Mesodermal cell (in vitro differentiated cells): ENCODE measurements at regions not wholly inside any gene's neighbourhood (a gene's known extent, or its start where the extent isn't known, plus 50 kb on each side); places are given as distances from the start of the nearest gene placed in this dataset.

Experiments
- H3K27ac ChIP-seq: 2 replicates; pipeline ENCODE4 v1.7.0; 2013; ENCODE audit warnings: mild to moderate bottlenecking, low read depth, low read length, moderate library complexity; ENCODE audit not compliant: severe bottlenecking
- H3K36me3 ChIP-seq: 2 replicates; pipeline ENCODE4 v1.7.1; 2013; ENCODE audit warnings: mild to moderate bottlenecking, low read length, moderate library complexity; ENCODE audit not compliant: control insufficient read depth, insufficient read depth
- H3K4me1 ChIP-seq: one replicate; pipeline ENCODE4 v1.7.1; 2013; ENCODE audit warnings: mild to moderate bottlenecking, low read length; ENCODE audit not compliant: insufficient read depth, control insufficient read depth, poor library complexity, severe bottlenecking
- H3K4me3 ChIP-seq: 2 replicates; pipeline ENCODE4 v1.7.0; 2013; ENCODE audit warnings: low read length, control low read depth, mild to moderate bottlenecking; ENCODE audit not compliant: insufficient read depth, poor library complexity, severe bottlenecking; ENCODE audit errors: extremely low read depth
- H3K9me3 ChIP-seq: 2 replicates; pipeline ENCODE4 v1.7.1; 2013; ENCODE audit warnings: mild to moderate bottlenecking, low read length, moderate library complexity; ENCODE audit not compliant: control insufficient read depth
- WGBS, 2 experiments: methylation state at CpG; one replicate each; pipeline ENCODE4 v1.1.5; 2013; ENCODE audit warnings: missing lambda C conversion rate in 2 of 2; ENCODE audit not compliant: insufficient coverage in 2 of 2; 5-methylcytosine and 5-hydroxymethylcytosine counted together

DNA sequence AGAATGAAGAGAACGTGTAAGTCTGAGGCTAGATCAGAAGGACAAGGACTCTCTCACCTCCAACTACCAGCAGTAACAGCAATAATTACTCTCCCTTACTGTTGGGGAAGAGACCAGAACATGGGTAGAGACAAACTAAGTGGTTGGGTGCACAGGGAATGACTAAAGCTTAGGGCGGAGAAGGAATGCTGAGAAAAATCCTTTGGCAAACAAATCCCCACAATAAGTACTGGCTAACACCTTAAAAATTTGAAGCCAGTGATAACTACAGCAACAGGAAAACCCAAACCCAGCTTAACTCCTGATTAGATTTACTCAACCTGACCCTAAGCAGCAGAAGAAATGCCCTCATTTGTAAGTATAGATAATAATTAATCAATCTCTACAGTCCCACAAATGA lies 759.0 kb downstream of the AACS start:
- Histone ChIP-seq H3K4me1 (no peaks in the 10 kb centered on the region), H3K27ac (no peak overlapping the region), H3K4me3 (no peak overlapping the region), H3K9me3 (peaks cover 19% of the 10 kb centered on the region), H3K36me3 (no peaks in the 10 kb centered on the region)
- WGBS, 2 experiments, result 100% methylated on average over 1 of the region's 2 CpGs; no CpG with 5 or more reads in 1 of the 2 experiments

DNA sequence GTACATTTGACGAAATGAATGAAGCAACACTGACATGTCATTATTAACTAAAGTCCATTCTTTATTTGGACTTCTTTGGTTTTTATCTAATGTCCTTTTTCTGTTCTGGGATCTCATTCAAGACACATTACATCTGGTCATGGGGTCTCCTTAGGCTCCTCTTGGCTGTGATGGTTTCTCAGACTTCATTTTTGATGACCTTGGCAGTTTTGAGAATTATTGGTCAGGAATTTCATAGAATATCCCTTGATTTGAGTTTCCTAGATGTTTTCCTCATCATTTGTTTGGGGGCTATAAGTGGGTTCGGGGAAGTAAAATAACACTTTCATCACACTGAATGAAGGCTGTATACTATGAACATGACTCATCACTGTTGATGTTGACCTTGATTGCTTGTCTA lies 770.6 kb downstream of the AACS start:
- WGBS, 2 experiments, result no CpG with 5 or more reads among the region's 2 CpGs
- H3K27ac ChIP-seq, result no peak overlapping the region
- no peaks in the 10 kb centered on the region for H3K4me1 ChIP-seq
- H3K9me3 ChIP-seq, result no peaks in the 10 kb centered on the region
- no peak overlapping the region for H3K4me3 ChIP-seq
- H3K36me3 ChIP-seq, result no peaks in the 10 kb centered on the region

DNA sequence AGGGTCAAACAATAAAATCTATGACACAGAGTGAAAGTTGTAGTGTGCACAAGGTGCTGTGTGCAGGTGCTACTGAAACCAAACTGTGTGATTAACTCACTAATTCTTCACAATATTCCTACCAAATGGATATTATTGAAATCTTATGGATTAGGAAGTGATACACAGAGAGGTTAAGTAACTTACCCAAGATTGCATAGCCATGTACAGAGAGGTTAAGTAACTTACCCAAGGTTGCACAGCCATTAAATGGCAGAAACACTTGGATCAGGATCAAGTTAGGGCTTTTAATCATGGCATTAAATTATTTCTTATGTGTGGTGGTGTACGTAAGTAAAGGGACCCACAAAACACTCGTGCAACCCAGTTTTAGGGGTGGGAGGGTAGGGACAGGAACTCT lies 771.4 kb downstream of the AACS start:
- no peaks in the 10 kb centered on the region for H3K36me3 ChIP-seq
- WGBS, 2 experiments, result 60 to 65% methylated on average over 1 to 2 of the region's 2 CpGs
- no peaks in the 10 kb centered on the region for H3K9me3 ChIP-seq
- H3K4me3 ChIP-seq, result no peak overlapping the region
- no peak overlapping the region for H3K27ac ChIP-seq
- no peaks in the 10 kb centered on the region for H3K4me1 ChIP-seq

DNA sequence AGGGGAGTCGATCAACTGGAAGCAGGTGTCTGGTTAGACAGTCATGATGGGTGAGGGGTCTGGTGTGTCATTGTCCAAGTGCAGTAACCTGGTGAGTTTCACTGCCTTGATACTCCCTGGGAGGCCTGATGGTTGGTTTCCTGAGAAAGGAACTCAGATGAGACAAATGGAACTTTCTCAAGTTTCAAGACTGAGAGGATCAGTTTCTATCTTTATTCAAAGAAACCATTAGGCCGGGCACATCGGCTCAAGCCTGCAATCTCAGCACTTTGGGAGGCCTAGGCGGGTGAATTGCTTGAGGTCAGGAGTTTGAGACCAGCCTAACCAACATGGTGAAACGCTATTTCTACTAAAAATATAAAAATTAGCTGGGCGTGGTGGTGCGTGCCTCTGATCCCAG lies 776.1 kb downstream of the AACS start:
- 88 to 90% methylated on average over 1 to 3 of the region's 7 CpGs for WGBS, 2 experiments
- H3K4me1 ChIP-seq, result no peaks in the 10 kb centered on the region
- no peaks in the 10 kb centered on the region for H3K36me3 ChIP-seq
- H3K4me3 ChIP-seq, result no peak overlapping the region
- H3K9me3 ChIP-seq, result peaks cover 5% of the 10 kb centered on the region
- no peak overlapping the region for H3K27ac ChIP-seq

DNA sequence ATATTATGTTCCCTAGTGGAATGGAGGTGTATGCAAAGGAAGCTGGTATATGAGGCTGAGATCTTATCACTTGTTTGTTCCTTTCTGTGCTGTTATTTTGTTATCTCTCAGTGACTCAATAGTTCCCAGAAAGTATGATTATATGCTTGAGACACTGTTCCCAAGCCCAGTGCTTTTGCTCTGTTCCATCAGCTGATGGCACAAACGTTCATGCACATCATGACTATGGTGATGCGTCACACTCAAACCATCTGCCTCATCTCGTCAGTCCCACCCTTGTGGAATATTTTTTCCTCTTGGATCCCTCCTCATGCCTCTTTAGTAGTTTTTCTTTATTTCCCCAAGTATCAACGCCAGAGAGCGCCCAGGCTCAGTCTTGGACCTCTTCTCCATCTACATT lies 786.9 kb downstream of the AACS start:
- Histone ChIP-seq H3K4me1 (no peaks in the 10 kb centered on the region), H3K36me3 (no peaks in the 10 kb centered on the region), H3K4me3 (no peak overlapping the region), H3K27ac (no peak overlapping the region), H3K9me3 (no peaks in the 10 kb centered on the region)
- whole genome bisulfite sequencing, 2 experiments, result 78 to 88% methylated on average over 5 of the region's 5 CpGs

DNA sequence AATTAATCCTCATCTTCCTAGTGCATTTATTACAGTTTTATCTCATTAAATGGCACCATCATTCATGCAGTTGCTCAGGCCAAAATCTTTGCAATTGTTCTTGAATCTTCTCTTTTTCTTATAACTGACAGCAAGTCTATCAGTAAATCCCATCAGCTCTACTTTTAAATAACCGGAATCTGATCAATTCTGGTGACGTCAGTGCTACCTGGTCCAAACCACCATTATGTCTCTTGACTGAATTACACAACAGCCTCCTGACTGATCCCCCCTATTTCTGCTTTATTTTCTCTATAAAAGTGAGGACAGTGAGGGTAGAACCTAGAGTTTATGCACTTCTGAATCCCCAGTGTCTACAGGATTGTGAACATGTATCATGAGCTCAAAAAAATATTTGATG lies 787.4 kb downstream of the AACS start:
- 90% methylated on average over 2 of the region's 2 CpGs; no CpG with 5 or more reads in 1 of the 2 experiments for WGBS, 2 experiments
- H3K27ac ChIP-seq, result no peak overlapping the region
- H3K36me3 ChIP-seq, result no peaks in the 10 kb centered on the region
- no peaks in the 10 kb centered on the region for H3K4me1 ChIP-seq
- H3K9me3 ChIP-seq, result no peaks in the 10 kb centered on the region
- H3K4me3 ChIP-seq, result no peak overlapping the region

DNA sequence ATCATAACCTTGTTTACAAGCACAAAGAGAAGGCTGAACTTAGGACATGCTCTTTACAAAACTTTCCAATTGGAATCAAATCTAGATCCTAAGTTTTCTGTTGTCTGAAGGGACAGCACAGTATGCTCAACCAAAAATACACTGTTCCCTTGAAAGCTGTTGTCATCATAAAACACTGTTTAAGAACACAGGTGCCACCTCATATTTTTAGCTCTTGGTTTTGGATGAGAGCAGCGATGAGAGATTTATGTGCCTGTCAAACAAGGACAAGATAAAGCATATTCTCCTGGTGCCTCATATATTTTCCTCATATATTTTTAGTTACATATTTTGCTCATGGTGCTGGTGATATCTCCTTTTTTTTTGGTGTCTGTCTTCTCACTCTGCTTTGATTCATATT lies 788.4 kb downstream of the AACS start:
- H3K27ac ChIP-seq, result no peak overlapping the region
- H3K4me3 ChIP-seq, result no peak overlapping the region
- WGBS, 2 experiments, result 100% methylated on average over 1 of the region's 1 CpG; no CpG with 5 or more reads in 1 of the 2 experiments
- H3K36me3 ChIP-seq, result no peaks in the 10 kb centered on the region
- H3K4me1 ChIP-seq, result no peaks in the 10 kb centered on the region
- H3K9me3 ChIP-seq, result no peaks in the 10 kb centered on the region

DNA sequence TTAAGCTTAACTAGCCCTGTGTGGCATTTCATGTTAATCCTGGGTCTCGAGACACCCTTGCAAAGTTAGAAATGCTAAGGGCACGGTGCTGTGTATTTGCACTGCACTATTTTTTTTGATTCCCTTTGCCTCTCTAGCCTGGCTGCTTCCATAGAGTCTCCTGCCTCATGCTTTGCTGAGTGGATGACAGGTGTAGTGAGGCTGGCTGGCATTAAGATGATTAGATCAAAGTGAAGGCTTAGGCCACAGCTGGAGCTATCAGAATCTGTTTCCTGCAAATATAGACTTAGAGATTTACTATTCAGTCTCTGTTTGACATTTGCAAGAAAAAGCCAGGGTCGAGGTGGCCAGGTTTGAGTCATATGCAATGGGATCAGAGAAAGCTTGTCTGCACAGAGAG lies 791.1 kb downstream of the AACS start:
- Histone ChIP-seq H3K36me3 (no peaks in the 10 kb centered on the region), H3K4me1 (no peaks in the 10 kb centered on the region), H3K9me3 (no peaks in the 10 kb centered on the region), H3K27ac (no peak overlapping the region), H3K4me3 (no peak overlapping the region)
- WGBS, 2 experiments, result 65 to 71% methylated on average over 3 of the region's 3 CpGs

DNA sequence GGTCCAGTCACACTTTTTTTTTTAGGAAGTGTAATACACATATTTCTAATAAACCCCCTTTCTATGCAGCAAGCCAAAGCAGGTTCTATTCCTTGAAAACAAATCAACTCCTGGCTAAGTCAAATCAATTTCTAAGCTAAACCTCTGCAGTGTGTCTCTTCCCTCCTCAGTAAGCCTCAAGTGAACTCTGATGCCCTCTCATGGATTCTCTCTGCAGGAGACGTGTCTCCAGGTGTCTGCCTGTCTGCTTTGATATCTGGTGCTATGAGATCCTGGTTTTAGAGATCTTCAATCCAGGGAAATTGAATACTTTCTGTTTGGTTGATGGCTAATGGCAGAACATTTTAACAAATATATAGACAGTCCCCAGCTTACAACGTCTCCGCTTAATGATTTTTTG lies 791.7 kb downstream of the AACS start:
- no peak overlapping the region for H3K4me3 ChIP-seq
- no peaks in the 10 kb centered on the region for H3K36me3 ChIP-seq
- H3K4me1 ChIP-seq, result no peaks in the 10 kb centered on the region
- H3K9me3 ChIP-seq, result no peaks in the 10 kb centered on the region
- WGBS, 2 experiments, result no CpG with 5 or more reads among the region's 3 CpGs
- H3K27ac ChIP-seq, result no peak overlapping the region

DNA sequence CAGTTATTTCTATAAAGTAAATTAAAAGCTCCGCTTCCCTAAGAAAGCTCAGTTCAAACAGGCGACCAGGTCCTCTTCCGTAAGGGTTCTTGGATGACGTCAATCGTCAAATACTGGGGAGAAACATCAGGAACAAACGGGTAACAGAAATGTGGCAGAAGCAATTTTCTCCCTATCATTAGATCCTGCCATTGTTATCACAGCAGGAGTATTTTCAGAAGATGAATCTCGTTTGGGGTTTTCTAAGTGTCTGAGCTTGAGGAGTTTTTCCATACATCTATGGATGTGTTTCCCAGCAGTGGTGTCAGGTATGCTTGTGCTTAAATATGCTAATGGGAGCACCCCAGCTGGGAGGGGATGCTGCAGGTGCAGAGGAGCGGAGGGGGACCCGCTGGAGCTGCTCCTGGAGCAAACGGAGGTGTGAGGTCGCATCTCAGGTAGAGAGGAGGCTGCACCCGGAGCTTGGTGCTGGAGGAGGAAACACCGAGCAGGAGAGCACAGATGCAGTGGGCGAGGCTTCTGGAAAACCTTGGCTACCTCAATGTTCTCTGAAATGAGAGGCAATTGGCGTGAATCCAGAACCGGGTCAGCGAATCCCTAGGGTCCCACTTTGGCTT lies 795.5 kb downstream of the AACS start:
- Histone ChIP-seq H3K4me1 (no peaks in the 10 kb centered on the region), H3K4me3 (no peak overlapping the region), H3K36me3 (no peaks in the 10 kb centered on the region), H3K9me3 (peaks cover 5% of the 10 kb centered on the region), H3K27ac (no peak overlapping the region)
- WGBS, 2 experiments, result 84 to 85% methylated on average over 13 to 17 of the region's 17 CpGs

DNA sequence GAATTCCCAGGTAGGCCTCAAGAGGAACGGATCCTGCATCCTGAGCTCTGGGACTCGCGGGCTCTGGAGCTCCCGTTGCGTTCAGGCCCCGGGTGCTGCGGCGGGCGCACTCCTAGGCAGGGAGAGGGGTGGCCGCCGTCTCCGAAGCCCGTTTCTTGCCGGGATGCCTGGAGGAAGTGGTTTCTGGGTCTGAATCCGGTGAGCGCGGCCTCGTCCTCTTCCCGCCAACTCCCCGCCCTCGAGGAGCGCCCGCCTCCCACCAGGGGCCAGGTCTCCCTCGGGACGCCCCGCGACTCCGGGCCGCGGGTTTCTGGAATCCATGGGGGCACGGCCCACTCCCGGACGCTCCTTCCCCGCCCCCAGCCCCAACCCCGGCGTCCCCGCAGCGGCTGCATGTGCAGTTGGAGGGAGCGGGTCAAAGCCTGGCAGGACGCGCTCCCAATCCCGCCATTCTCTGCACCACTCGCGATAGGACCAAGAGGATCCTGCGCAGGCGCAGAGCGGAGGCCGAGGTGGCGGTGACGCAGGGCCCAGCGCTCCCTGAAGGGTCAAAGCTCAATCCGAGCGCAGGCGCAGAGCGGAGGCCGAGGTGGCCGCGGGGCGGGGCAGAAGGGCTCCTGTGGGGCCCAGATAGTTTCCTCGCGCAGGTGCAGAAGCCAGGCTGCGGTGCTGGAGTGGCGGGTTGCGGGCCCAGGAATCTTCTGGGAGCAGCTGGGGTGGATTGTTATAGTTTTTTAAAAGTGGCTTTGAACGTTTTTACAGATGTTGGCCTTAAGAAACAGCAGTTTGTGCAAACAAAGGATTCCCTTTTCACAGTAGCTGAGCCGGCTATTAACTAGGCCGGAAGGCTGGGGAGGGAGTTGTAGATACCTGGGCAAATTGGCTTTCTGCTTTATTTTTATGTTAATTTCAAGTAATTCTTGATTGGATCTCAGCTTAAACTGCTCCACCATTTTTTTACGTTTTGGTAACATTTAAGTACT lies 796.4 kb downstream of the AACS start:
- 93 to 95% methylated on average over 46 to 59 of the region's 68 CpGs for WGBS, 2 experiments
- Histone ChIP-seq H3K9me3 (peaks cover 5% of the 10 kb centered on the region), H3K27ac (no peak overlapping the region), H3K4me3 (no peak overlapping the region), H3K4me1 (no peaks in the 10 kb centered on the region), H3K36me3 (no peaks in the 10 kb centered on the region)
